Adipocyte (in vitro differentiated cells): ENCODE measurements at regions not wholly inside any gene's neighbourhood (a gene's known extent, or its start where the extent isn't known, plus 50 kb on each side); places are given as distances from the start of the nearest gene placed in this dataset.
"Not testable (repeated sequence)": the region's sequence is repeated elsewhere in the genome, so short reads cannot be mapped to it uniquely, and the experiment has no call there.

ENCODE experiments used
- DNase-seq: peaks from one replicate; pipeline ENCODE4 v3.0.0-alpha.2; 2015; ENCODE audit warnings: low read depth
- H3K27me3 ChIP-seq: replicated peaks from 2 replicates; pipeline ENCODE4 v1.7.0; 2013; ENCODE audit warnings: mild to moderate bottlenecking, low read length, moderate library complexity; ENCODE audit not compliant: control insufficient read depth, insufficient read depth
- H3K36me3 ChIP-seq: 2 replicates; pipeline ENCODE4 v1.7.0; 2013; ENCODE audit warnings: low read length, mild to moderate bottlenecking, moderate library complexity; ENCODE audit not compliant: control insufficient read depth, insufficient read depth, severe bottlenecking
- H3K4me1 ChIP-seq: 2 replicates; pipeline ENCODE4 v1.7.0; 2013; ENCODE audit warnings: mild to moderate bottlenecking, low read length, moderate library complexity; ENCODE audit not compliant: control insufficient read depth, insufficient read depth
- H3K4me3 ChIP-seq: 2 replicates; pipeline ENCODE4 v1.7.0; 2013; ENCODE audit warnings: mild to moderate bottlenecking, low read length, moderate library complexity
- H3K9ac ChIP-seq: 2 replicates; pipeline ENCODE4 v1.7.0; 2013; ENCODE audit warnings: mild to moderate bottlenecking, low read length, moderate library complexity
- H3K9me3 ChIP-seq: 2 replicates; pipeline ENCODE4 v1.7.0; 2013; ENCODE audit warnings: mild to moderate bottlenecking, low read length, moderate library complexity; ENCODE audit not compliant: control insufficient read depth

DNA sequence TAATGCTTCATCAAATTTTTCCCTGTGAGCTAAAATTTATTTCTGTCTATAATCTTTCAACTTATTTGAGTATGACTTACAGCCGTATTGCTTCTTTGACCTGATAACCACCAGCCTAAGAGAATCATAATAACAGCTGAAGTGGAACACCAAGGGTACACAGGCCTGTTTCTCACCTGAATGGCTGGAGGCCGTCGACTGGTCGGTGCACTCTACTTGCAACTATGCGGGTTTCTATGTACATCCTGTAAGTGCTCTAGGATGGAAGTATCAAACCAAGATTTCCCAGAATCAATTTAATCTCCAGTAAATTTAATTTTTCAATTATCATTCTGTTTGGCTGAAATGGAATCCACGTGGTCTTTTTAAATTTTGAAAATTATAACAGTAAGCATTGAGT, 504.8 kb upstream of the PHF14 start:
- Histone ChIP-seq H3K9me3 (no peaks in the 10 kb centered on the region), H3K4me1 (no peaks in the 10 kb centered on the region), H3K36me3 (no peaks in the 10 kb centered on the region), H3K4me3 (no peak overlapping the region), H3K27me3 (no peaks in the 10 kb centered on the region), H3K9ac (no peak overlapping the region)
- DNase-seq: no peak

GRCh38 chr7:10469476-10469875, 504.2 kb upstream of the PHF14 start:
- no peaks in the 10 kb centered on the region for H3K9me3 ChIP-seq
- no peak overlapping the region for H3K9ac ChIP-seq
- H3K36me3 ChIP-seq: no peaks in the 10 kb centered on the region

DNA sequence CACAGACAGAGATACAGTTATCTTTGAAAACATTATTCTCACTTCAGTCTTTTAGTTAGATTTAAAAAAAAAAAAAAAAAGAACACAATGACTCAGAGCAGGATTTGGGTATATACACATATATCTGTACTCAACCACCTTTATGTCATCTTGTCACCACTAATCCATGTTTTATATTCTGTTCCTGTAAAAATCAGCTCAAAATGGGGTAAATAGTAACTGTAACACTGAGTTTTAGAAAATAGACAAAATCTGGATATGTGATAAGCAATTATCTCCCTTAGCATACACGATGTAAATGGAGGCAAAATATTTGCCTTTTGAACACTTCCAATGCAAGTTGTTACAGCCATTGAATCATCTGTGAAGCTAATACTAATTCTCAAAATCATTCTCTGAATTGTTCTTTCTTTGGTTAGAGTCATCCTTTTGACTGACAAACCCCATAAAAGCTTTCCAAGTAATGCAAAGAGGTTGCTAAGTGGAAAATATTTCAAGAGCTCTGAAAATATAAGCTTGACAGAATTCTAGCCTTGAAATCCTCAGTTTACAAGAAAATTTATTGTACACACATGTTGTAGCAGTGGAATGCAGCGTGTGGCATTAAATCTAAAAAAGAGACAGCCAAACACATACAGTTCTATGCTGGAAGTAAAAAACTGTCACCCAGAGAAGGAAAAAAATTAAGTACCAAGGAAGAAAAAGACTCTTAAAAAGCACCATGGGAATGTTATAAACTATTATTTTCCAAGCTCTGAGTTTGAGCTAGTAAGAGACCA, 502.2 kb upstream of the PHF14 start:
- H3K4me3 ChIP-seq: no peak overlapping the region
- H3K9ac ChIP-seq: no peak overlapping the region
- H3K4me1 ChIP-seq: no peaks in the 10 kb centered on the region
- H3K36me3 ChIP-seq: no peaks in the 10 kb centered on the region
- DNase-seq: no peak
- H3K27me3 ChIP-seq: no peaks in the 10 kb centered on the region
- H3K9me3 ChIP-seq: no peaks in the 10 kb centered on the region

More at GRCh38 chr7:10469476-10469875, 504.2 kb upstream of the PHF14 start:
- DNase-seq: no peak
- Histone ChIP-seq H3K4me3 (no peak overlapping the region), H3K27me3 (no peaks in the 10 kb centered on the region), H3K4me1 (no peaks in the 10 kb centered on the region)

- no peaks in the 10 kb centered on the region for H3K36me3 ChIP-seq
- no peaks in the 10 kb centered on the region for H3K9me3 ChIP-seq
- no peak for DNase-seq
- H3K9ac ChIP-seq: no peak overlapping the region
- H3K4me1 ChIP-seq: no peaks in the 10 kb centered on the region
- no peaks in the 10 kb centered on the region for H3K27me3 ChIP-seq
- no peak overlapping the region for H3K4me3 ChIP-seq
Measured at GRCh38 chr7:10472115-10472514, 501.6 kb upstream of the PHF14 start.

DNA sequence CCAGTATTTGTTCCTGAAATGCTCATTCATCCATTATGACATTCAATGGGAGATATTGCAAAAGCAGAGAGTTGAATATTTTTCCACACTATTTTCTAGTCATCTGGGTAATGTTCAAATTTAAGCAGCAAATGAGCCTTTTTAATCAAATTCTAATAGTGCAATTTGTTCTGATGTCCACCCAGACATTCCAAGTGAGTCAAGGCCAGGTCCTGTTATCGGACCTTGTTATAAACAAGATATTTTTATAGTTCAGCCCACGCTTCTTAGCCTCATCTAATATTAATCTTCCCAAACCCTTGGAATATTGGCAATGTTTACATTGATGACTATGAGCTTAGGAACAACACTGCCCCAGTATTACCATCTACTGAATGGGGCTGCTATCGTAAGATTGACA, 500.1 kb upstream of the PHF14 start:
- H3K27me3 ChIP-seq: no peaks in the 10 kb centered on the region
- no peak for DNase-seq
- no peaks in the 10 kb centered on the region for H3K36me3 ChIP-seq
- no peaks in the 10 kb centered on the region for H3K9me3 ChIP-seq
- no peaks in the 10 kb centered on the region for H3K4me1 ChIP-seq
- H3K4me3 ChIP-seq: no peak overlapping the region
- H3K9ac ChIP-seq: no peak overlapping the region

DNA sequence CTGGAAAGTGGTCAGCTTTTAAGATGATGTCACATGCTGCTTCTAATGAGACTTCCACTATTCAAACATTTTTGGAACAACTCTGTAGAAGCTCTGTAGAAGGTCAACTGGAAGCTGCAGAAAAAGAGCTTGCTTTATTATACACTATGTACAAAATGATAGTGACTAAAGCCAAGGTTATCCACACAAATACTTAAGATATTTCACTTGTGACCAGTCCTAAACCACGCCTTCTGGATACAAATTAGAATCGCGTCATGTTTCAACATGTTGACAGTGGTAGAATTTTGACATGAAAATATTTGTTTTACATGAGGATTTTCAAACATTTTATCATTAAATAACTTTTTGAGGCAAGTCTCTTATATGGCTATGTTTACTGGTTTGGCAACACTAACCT, 499.6 kb upstream of the PHF14 start:
- no peak overlapping the region for H3K4me3 ChIP-seq
- H3K4me1 ChIP-seq: no peaks in the 10 kb centered on the region
- H3K9ac ChIP-seq: no peak overlapping the region
- no peaks in the 10 kb centered on the region for H3K36me3 ChIP-seq
- H3K9me3 ChIP-seq: no peaks in the 10 kb centered on the region
- no peak for DNase-seq
- H3K27me3 ChIP-seq: no peaks in the 10 kb centered on the region

DNA sequence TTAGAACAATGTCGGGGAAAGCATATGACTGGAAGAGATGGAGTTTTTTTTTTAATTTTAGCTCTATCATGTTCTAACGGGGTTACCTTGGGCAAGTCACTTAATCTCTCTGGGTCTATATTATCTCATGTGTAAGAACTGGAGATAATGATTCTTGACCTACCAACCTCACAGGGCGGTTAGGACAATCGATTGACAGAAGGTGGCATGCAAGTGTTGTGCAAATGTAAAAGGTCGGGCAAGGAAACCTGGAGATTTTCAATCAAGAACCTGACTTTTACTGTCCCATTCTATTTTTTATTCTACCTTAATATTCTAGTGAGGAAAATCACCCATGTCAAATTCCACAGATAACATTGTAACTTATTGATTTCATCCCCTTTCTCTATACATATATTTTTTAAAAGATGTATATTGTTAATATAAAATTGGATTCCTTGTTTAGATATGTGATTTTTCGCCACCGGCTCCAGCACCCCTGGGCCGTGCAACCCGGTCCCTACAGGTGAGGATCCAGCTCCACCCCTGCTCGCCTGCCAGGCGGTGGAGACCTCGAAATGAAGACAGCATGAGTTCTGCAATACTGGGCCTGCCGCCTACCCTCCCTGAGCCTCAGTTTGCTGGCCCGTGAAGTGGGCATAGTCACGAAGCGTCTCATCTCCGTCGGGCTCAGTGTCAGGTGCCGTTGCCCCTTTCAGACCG, 497.6 kb upstream of the PHF14 start:
- no peak overlapping the region for H3K4me3 ChIP-seq
- no peaks in the 10 kb centered on the region for H3K9me3 ChIP-seq
- no peaks in the 10 kb centered on the region for H3K27me3 ChIP-seq
- DNase-seq: no peak
- H3K4me1 ChIP-seq: no peaks in the 10 kb centered on the region
- no peak overlapping the region for H3K9ac ChIP-seq
- no peaks in the 10 kb centered on the region for H3K36me3 ChIP-seq

DNA sequence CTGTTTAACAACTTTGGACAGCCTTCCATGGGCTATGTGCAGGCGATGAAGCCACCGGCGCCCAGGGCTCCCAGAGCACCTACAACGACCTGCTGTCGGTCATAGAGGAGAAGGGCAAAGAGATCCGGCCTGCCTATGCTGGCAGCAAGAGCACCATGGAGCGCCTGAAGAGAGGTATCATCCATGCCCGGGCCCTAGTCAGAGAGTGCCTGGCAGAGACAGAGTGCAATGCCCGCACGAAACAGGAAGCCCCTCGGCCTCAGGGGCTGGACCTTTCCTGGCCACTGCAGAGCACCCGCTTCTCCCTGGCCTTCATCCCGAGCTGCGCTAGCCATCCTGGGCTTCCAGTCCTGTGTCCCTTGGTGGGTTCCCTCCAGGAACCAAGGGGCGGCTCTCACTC, 497.0 kb upstream of the PHF14 start:
- Histone ChIP-seq H3K27me3 (no peaks in the 10 kb centered on the region), H3K4me1 (no peaks in the 10 kb centered on the region), H3K36me3 (no peaks in the 10 kb centered on the region), H3K4me3 (no peak overlapping the region), H3K9me3 (no peaks in the 10 kb centered on the region), H3K9ac (no peak overlapping the region)
- no peak for DNase-seq

DNA sequence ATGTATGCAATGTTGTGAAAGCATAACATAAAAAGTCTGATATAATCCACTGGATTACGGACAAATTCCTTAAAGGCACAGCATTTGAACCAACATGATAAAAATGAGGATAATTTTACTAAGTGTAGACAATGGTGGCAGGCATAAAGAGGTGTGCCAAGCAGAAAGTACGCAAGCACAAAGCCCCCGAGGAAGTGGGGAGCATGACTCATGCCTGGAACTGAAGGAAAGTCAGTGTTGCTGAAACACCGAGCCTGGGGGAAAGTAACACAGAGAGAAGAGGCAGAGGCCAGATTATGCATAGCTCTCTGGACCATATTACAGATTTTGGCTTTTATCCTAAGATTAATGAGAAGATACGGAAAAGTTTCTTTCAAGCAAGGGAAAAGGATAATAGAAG, 490.0 kb upstream of the PHF14 start:
- Histone ChIP-seq H3K9ac (no peak overlapping the region), H3K4me1 (no peaks in the 10 kb centered on the region), H3K4me3 (no peak overlapping the region), H3K9me3 (no peaks in the 10 kb centered on the region), H3K36me3 (no peaks in the 10 kb centered on the region), H3K27me3 (no peaks in the 10 kb centered on the region)
- DNase-seq: no peak

GRCh38 chr7:10484767-10485166, 488.9 kb upstream of the PHF14 start:
- DNase-seq: no peak

GRCh38 chr7:10501206-10501884, 472.3 kb upstream of the PHF14 start:
- H3K9ac ChIP-seq, H3K4me3 ChIP-seq: not testable (repeated sequence)

More at GRCh38 chr7:10484767-10485166, 488.9 kb upstream of the PHF14 start:
- Histone ChIP-seq H3K36me3 (no peaks in the 10 kb centered on the region), H3K4me1 (no peaks in the 10 kb centered on the region), H3K27me3 (no peaks in the 10 kb centered on the region), H3K9me3 (no peaks in the 10 kb centered on the region), H3K4me3 (no peak overlapping the region), H3K9ac (no peak overlapping the region)

More at GRCh38 chr7:10501206-10501884, 472.3 kb upstream of the PHF14 start:
- H3K9me3 ChIP-seq, H3K27me3 ChIP-seq, H3K4me1 ChIP-seq, DNase-seq, H3K36me3 ChIP-seq: not testable (repeated sequence)
